Sigmoid colon (tissue), 4 donors: ENCODE measurements at regions not wholly inside any gene's neighbourhood (a gene's known extent, or its start where the extent isn't known, plus 50 kb on each side); places are given as distances from the start of the nearest gene placed in this dataset.

Experiments used
- CTCF ChIP-seq, 4 experiments: fragments of 450-650 bp in 3 of 4; fragments of 200-600 bp in 1 of 4; IDR thresholded peaks; one replicate each; pipeline ENCODE4 v1.5.1; 2016 to 2019; ENCODE audit warnings: antibody characterized with exemption in 4 of 4, mild to moderate bottlenecking in 3 of 4, moderate library complexity in 2 of 4
- EP300 ChIP-seq, 4 donors: sonication (generic); formaldehyde crosslinking; IDR thresholded peaks; one replicate each; pipeline ENCODE4 v1.6.1; 2017; ENCODE audit warnings: antibody characterized with exemption in 4 of 4
- POLR2A ChIP-seq, 2 donors: fragments of 450-650 bp; IDR thresholded peaks; one replicate each; pipeline ENCODE4 v1.6.1; 2016; ENCODE audit warnings: antibody characterized with exemption in 2 of 2, mild to moderate bottlenecking in 2 of 2, moderate library complexity in 2 of 2
- POLR2AphosphoS5 ChIP-seq, 4 donors: sonication (generic); formaldehyde crosslinking; IDR thresholded peaks; one replicate each; pipeline ENCODE4 v1.6.1; 2017; ENCODE audit warnings: antibody characterized with exemption in 4 of 4

- TF ChIP-seq CTCF (IDR thresholded peaks at IDR 0.05) (no peak), POLR2AphosphoS5 (IDR thresholded peaks at IDR 0.05) (no peak), POLR2A (IDR thresholded peaks at IDR 0.05) (no peak), EP300 (IDR thresholded peaks at IDR 0.05) (no peak)
These were observed 479.9 kb upstream of the NOVA1 start for GRCh38 chr14:27077710-27078109.
